PC-3 (cell line): ENCODE measurements at regions not wholly inside any gene's neighbourhood (a gene's known extent, or its start where the extent isn't known, plus 50 kb on each side); places are given as distances from the start of the nearest gene placed in this dataset.

ENCODE experiments used
- ATAC-seq: fragments of 200-7000 bp; cut with Tn5 transposase; 2 replicates; pipeline ENCODE4 v1.9.1; 2020; ENCODE audit warnings: mild to moderate bottlenecking, moderate library complexity
- BruUV-seq: library from RNA; stranded (reverse); fragments of 400-500 nt; replicated peaks from 2 replicates; lab custom pipeline; 2021; lab: Mats Ljungman, UMichigan
- CTCF ChIA-PET: fragments of 300-600 bp; sonication (Branson Sonifier 250); formaldehyde crosslinking; loops from one replicate; lab custom pipeline; 2022; ENCODE audit warnings: antibody characterized with exemption; lab: Charles Lee
- POLR2A ChIA-PET: fragments of 300-600 bp; sonication (Branson Sonifier 250); formaldehyde crosslinking; loops from one replicate; lab custom pipeline; 2022; ENCODE audit warnings: antibody characterized with exemption; ENCODE audit not compliant: unreplicated experiment; lab: Charles Lee
- DNase-seq: peaks from one replicate; pipeline ENCODE4 v3.0.0-alpha.2; 2015
- H2AFZ ChIP-seq: fragments of 300-600 bp; sonication (generic); 2 replicates; pipeline ENCODE4 v1.6.0; 2016; ENCODE audit warnings: antibody characterized with exemption, low read length
- H3F3A ChIP-seq: fragments of 300-600 bp; sonication (generic); one replicate; pipeline ENCODE4 v1.6.0; 2017; ENCODE audit warnings: antibody characterized with exemption, low read length, control low read depth, mild to moderate bottlenecking; ENCODE audit not compliant: unreplicated experiment
- H3K27ac ChIP-seq: fragments of 300-600 bp; sonication (generic); 2 replicates; pipeline ENCODE4 v1.5.1; 2016; ENCODE audit warnings: mild to moderate bottlenecking, low read length
- H3K27me3 ChIP-seq: fragments of 300-600 bp; sonication (generic); 2 replicates; pipeline ENCODE4 v1.6.1; 2016; ENCODE audit warnings: low read length, mixed read lengths
- H3K36me3 ChIP-seq: fragments of 300-600 bp; sonication (generic); 2 replicates; pipeline ENCODE4 v1.6.1; 2016; ENCODE audit warnings: low read depth, mixed run types, low read length, mixed read lengths
- H3K4me1 ChIP-seq: fragments of 300-600 bp; sonication (generic); 2 replicates; pipeline ENCODE4 v1.5.1; 2016; ENCODE audit warnings: low read length; ENCODE audit not compliant: insufficient read depth
- H3K4me2 ChIP-seq: fragments of 300-600 bp; sonication (generic); 2 replicates; pipeline ENCODE4 v1.6.0; 2016; ENCODE audit warnings: low read length
- H3K4me3 ChIP-seq: fragments of 300-600 bp; sonication (generic); 2 replicates; pipeline ENCODE4 v1.5.1; 2016; ENCODE audit warnings: mild to moderate bottlenecking, low read length, mixed read lengths
- H3K79me2 ChIP-seq: fragments of 300-600 bp; sonication (generic); 2 replicates; pipeline ENCODE4 v1.6.1; 2017; ENCODE audit warnings: low read length, mixed read lengths
- H3K9ac ChIP-seq: fragments of 300-600 bp; sonication (generic); 2 replicates; pipeline ENCODE4 v1.6.0; 2016; ENCODE audit warnings: mild to moderate bottlenecking, low read length
- H3K9me2 ChIP-seq: fragments of 300-600 bp; sonication (generic); replicated peaks from 2 replicates; pipeline ENCODE4 v1.6.1; 2016; ENCODE audit warnings: mixed run types, low read length, mixed read lengths
- H3K9me3 ChIP-seq: fragments of 300-600 bp; sonication (generic); 2 replicates; pipeline ENCODE4 v1.6.1; 2016; ENCODE audit warnings: low read length, mixed read lengths
- H4K20me1 ChIP-seq: fragments of 300-600 bp; sonication (generic); 2 replicates; pipeline ENCODE4 v1.6.1; 2016; ENCODE audit warnings: low read length, mixed read lengths
- CTCF ChIP-seq: fragments of 300-600 bp; sonication (generic); conservative IDR thresholded peaks from 2 replicates; pipeline ENCODE4 v1.5.1; 2017; ENCODE audit warnings: antibody characterized with exemption, low read depth, mild to moderate bottlenecking, low read length
- EZH2 ChIP-seq: fragments of 300-600 bp; sonication (generic); IDR thresholded peaks from one replicate; pipeline ENCODE4 v1.6.1; 2017; ENCODE audit warnings: antibody characterized with exemption, mild to moderate bottlenecking, low read length; ENCODE audit not compliant: unreplicated experiment
- EZH2phosphoT487 ChIP-seq: fragments of 300-600 bp; sonication (generic); IDR thresholded peaks from 2 replicates; pipeline ENCODE4 v1.6.1; 2018; ENCODE audit warnings: mild to moderate bottlenecking, antibody characterized with exemption, low read length, borderline replicate concordance
- intact Hi-C: fragments of 100-400 bp; cut with micrococcal nuclease; formaldehyde crosslinking; loops from 2 replicates; pipeline ENCODE4 v1.9.0; 2023

- no peak for DNase-seq
- no peaks in the 10 kb centered on the region for H3K9me2 ChIP-seq
- H3K27ac ChIP-seq = no peak overlapping the region
- POLR2A ChIA-PET = no interaction called here
- H3K9ac ChIP-seq = no peak overlapping the region
- H3K4me2 ChIP-seq = no peak overlapping the region
- H2AFZ ChIP-seq = no peak overlapping the region
- no peaks in the 10 kb centered on the region for H3K4me1 ChIP-seq
- H3F3A ChIP-seq = no peaks in the 10 kb centered on the region
- H3K27me3 ChIP-seq = no peaks in the 10 kb centered on the region
- CTCF ChIA-PET = no interaction called here
- peaks cover 4% of the 10 kb centered on the region; the same call in 1 of the 2 replicates for H3K9me3 ChIP-seq
- no peaks in the 10 kb centered on the region for H4K20me1 ChIP-seq
- intact Hi-C loops = no loop called here
- no peaks in the 10 kb centered on the region for H3K36me3 ChIP-seq
- no peaks in the 10 kb centered on the region for H3K79me2 ChIP-seq
- TF ChIP-seq EZH2 (no peak), CTCF (no peak), EZH2phosphoT487 (no peak)
- H3K4me3 ChIP-seq = no peak overlapping the region
- ATAC-seq = no peak
- no TSS peak for BruUV-seq
Measured at GRCh38 chr2:77796397-77796796, 274.2 kb upstream of the LRRTM4 start.

- H3K79me2 ChIP-seq = no peaks in the 10 kb centered on the region
- H3K36me3 ChIP-seq = no peaks in the 10 kb centered on the region
- H3K4me2 ChIP-seq = no peak overlapping the region
- H2AFZ ChIP-seq = no peak overlapping the region
- no peaks in the 10 kb centered on the region for H3K9me2 ChIP-seq
- POLR2A ChIA-PET = no interaction called here
- no peaks in the 10 kb centered on the region for H4K20me1 ChIP-seq
- H3K27ac ChIP-seq = no peak overlapping the region
- no peaks in the 10 kb centered on the region for H3F3A ChIP-seq
- DNase-seq (no peak), ATAC-seq (no peak)
- H3K27me3 ChIP-seq = no peaks in the 10 kb centered on the region
- no peak overlapping the region for H3K4me3 ChIP-seq
- H3K4me1 ChIP-seq = no peaks in the 10 kb centered on the region
- H3K9me3 ChIP-seq = peaks cover 4% of the 10 kb centered on the region; the same call in 1 of the 2 replicates
- CTCF ChIA-PET = no interaction called here
- no peak overlapping the region for H3K9ac ChIP-seq
- intact Hi-C loops = no loop called here
- TF ChIP-seq EZH2phosphoT487 (no peak), EZH2 (no peak), CTCF (no peak)
- no TSS peak for BruUV-seq
Measured at GRCh38 chr2:77797088-77797487, 274.9 kb upstream of the LRRTM4 start.

DNA sequence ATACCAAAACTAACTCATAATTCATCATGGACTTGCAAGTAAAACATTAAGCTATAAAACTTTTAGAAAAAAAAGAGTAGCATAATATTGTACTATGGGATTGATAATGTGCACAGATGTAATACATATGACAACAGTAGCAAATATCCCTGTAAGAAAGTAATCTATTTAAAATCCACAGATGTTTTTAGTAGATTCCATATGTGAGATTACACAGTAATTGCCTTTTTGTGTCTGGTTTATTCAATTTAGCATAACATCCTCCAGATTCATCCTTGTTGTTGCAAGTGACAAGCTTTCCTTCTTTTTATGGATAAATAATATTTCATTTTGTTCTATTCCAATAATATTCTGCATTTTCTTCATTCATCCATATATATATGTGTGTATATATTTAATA is 278.2 kb upstream of the LRRTM4 start:
- Histone ChIP-seq H3K27me3 (no peaks in the 10 kb centered on the region), H3K4me1 (no peaks in the 10 kb centered on the region), H2AFZ (no peak overlapping the region), H3K9me3 (no peaks in the 10 kb centered on the region), H3K4me3 (no peak overlapping the region), H3K9ac (no peak overlapping the region), H4K20me1 (no peaks in the 10 kb centered on the region), H3F3A (no peaks in the 10 kb centered on the region), H3K4me2 (no peak overlapping the region), H3K36me3 (no peaks in the 10 kb centered on the region), H3K9me2 (no peaks in the 10 kb centered on the region), H3K79me2 (no peaks in the 10 kb centered on the region), H3K27ac (no peak overlapping the region)
- TF ChIP-seq CTCF = no peak
- no peak for TF ChIP-seq EZH2phosphoT487
- no peak for TF ChIP-seq EZH2
- intact Hi-C loops = no loop called here
- CTCF ChIA-PET = no interaction called here
- POLR2A ChIA-PET = no interaction called here
- ATAC-seq = no peak
- no TSS peak for BruUV-seq
- no peak for DNase-seq
